Effector CD8-positive, alpha-beta T cell (primary cell): ENCODE measurements at regions not wholly inside any gene's neighbourhood (a gene's known extent, or its start where the extent isn't known, plus 50 kb on each side); places are given as distances from the start of the nearest gene placed in this dataset.

Experiments used
- DNase-seq: peaks from one replicate; lab custom pipeline; 2025; lab: John Stamatoyannopoulos, UW

DNA sequence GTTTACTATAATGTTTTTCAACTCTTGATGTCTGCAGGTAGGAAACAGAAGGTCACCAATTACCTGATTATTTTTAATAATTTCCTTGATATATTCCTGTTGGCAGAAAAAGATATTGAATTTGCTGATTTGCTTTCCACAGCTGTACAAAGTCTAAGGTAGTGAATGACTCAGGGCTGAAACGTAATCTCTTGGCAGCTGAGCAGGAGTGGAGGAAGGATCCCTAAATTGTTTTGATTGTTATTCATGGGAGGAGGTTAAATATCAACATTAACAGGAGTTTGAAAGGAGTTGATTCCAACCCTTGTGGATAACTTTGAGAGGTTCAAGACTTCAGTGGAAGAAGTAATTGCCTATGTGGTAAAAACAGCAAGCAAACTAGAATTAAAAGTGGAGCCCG lies 345.2 kb upstream of the SLC8A1 start:
- no peak for DNase-seq

DNA sequence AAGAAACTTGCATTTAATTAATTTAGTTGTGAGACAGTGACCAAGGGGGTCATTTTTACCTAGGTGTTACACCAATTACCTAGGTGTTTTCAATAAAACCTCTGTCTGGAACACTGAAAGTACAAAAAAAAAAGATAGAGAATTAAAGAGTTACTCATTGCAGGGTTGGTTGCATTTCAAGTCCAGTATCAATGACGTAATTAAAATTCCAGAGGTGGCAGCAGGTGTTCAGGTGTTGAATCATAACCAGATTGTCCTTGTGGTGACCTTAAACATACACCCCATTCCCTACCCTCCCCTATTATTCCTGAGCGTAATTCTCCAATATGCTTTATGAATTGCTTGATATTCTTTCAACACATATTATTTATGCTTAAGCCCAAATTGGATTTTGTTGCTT lies 352.0 kb upstream of the SLC8A1 start:
- DNase-seq = no peak

DNA sequence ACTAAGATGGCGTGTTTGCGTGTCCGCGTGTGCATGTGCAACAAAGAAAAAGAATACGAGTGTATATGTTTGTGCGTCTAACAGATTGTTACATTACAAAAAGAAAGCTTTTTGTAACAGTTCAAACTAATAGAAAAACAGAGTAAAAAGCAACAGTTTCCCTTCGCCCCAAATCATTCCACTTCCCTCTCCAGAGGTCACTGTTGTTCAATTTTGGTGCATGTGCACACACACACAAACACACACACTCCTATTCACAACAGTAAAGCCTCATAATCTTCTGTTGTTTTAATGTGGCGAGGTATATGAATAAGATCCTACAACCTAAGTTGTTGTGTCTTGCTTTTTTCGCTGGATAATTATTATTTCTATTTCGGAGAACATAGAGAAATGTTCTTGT lies 357.3 kb upstream of the SLC8A1 start:
- no peak for DNase-seq

DNA sequence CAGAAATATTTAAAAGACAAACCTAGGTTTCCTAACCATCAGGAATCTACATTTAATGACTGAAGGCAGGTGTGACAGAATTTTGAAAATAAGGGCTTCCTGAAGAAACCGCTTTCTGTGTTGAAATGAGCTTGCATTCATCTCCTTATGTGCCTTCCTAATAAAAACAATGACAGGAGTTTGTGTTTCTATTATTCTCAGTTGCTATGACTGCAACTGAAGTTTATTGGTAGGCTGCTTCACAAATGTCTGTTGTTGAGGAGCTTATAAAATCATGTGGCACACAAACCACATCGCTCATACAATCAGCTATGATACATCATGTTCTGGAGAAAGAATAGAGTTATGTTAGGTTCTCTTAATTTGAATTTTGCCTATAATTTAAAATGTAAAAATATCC lies 362.7 kb upstream of the SLC8A1 start:
- DNase-seq = no peak

DNA sequence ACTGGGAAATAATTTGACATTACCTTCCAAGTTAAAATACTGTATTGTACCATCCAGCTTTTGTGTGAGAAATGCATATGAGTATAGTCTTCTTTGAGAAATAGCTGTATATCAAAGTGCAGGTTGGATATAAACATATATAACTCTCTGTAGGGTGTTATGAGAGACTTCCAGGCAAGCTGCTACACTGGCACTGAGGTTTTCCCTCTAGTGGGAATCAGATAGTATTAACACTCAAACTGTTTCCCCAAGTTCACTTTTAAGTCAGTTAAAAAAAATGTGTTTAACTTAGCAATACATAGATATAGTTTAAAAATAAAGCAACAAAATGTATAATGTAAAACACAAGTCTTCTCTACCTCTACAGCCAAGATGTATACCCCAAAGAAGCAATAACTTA lies 368.4 kb upstream of the SLC8A1 start:
- DNase-seq = no peak

DNA sequence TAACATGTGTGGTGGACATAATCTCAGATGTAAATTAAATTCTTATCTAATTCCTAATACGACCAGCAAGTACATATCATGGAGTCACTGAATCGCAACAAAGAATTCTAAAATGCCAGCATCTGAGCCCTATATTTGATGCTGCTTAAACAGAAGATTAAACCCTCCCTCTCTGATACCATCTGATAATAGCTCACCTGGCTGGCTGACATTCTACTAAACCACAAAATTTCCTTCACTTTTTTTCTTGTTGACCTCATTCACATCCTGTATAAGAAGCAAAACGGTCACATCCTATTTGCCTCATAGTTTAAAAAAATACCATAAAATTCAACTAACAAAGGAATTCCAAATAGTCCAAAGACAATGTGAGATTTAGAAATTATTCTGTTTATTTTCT lies 371.6 kb upstream of the SLC8A1 start:
- DNase-seq = no peak

DNA sequence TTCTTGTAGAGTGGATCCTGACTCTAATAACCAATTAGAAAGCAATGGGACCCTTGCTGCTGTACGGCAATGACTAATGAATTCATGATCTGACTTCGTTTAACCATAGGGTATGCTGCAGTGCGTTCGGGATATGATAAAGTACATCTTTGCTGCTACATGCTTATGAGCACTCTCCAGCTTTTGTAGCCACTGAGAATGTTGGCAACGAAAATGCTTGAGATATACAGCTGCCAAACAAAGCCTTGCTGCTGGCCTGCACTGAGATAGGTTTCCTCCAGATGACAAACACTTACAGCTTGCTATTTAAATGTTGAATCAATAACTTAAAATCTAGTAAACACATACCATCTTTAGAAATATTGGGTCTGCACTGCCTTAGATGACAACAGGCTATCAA lies 372.4 kb upstream of the SLC8A1 start:
- DNase-seq = no peak

DNA sequence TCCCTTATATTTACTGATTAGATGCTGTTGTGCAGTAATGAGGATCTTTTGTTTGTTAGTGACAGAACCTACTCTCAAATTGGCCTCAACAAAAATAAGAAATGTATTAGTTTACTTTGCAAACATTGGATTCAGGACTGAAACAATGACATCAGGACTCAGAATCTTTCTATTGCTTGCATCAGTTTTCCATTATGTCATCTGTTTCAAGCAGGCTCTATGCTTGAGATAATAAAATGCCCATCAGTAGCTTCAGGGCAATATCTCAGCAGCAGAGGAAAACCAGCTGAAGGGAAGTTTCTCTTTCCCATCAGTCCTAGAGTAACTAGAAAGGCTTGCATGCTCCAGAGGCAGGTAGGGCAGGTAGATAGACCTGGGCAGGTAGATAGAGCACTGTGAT lies 375.5 kb upstream of the SLC8A1 start:
- DNase-seq = no peak

DNA sequence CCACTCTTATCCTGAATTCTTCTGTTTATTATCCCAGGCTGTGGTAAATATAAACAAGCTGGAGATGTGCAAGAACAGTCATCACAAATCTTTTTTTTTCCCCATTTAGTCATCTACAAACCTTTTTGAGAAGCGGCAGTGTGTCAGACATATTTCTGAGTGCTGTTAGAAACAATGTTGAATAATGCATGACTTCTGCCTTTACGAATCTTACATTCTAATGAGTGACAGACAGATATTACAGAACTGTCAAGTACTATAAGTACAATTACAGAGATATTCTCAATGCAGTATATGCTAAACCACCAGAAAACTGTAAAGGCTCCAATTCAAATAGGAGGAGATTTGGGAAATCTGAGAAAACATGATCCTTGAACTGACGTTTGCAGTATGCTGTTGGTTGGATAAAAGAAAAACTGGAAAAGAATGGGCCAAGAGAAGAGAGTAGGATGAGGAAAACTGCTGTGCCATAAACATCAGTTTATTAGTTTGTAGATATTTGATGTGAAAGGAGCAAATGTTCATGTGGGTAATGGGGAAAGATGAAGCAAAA lies 379.5 kb upstream of the SLC8A1 start:
- no peak for DNase-seq

DNA sequence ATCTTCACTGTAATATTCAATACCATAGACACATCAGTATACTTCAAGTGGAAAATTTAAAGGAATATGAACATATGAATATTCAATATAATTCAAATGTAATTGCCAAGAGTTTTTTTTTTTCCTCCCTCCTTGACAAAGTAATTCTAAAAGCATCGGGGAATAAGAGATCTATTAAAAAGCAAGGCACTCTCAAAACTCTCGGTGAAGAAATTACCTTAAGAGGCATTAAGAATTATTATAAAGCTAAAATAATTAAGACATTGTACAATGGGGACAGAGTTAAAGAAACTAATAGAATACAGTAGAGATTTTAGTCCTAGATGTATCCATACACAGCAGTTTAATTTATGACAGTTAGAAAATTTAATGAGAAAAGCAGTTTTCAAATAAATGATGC lies 390.0 kb upstream of the SLC8A1 start:
- DNase-seq = no peak

DNA sequence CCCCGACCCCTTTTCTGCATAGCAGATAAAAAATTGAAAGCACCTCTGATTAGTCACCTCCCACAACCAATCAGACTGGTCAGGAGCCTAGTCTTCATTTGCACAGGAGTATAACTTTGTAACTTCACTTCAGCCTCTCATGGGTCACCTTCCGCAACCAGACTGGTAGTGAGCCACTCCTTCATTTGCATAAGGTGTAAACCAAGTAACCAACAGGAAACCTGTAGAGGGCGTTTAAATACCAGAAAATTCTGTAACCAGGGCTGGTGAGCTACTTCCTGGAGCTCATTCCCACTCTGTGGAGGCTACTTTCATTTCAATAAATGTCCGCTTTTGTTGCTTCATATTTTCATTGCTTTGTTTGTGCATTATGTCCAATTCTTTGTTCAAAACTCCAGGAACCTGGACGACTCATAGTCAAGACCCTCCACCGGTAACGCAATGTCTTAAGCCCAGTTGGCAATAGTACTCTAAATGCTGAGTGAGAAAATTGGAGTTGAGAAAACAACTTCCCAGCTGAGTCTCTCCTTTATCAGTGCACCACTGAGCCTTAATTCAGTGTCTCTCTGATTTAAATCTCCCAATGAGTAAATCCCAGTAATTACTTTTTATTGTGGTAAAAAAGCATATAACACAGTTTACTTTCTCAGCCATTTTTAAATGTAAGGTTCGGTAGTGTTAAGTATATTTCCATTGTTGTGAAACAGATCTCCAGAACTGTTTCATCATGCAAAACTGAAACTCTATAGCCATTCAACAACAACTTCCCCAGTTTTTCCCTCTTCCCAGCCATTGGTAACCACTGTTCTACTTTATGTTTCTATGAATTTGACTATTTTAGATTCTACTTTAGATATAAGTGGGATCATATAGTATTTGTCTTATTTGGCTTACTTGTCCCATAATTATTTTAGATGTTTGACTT lies 392.7 kb upstream of the SLC8A1 start:
- DNase-seq = no peak

DNA sequence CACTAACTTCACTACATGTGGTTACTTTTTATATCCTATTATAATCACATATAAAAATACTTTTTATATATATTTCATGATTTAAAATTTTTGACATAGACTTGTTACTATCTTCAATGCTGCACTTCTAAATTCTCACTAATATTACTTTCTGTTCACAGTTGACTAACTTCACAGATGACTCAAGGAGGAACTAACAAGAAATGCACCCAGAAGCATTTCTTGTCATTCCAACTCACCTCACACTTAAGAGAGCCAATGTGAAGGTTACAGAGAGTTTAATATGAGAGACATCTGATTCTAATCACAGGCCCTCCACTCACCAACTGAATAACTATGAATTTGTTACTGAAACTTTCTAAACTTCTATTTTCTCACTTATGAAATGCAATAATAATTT lies 399.8 kb upstream of the SLC8A1 start:
- DNase-seq = no peak

DNA sequence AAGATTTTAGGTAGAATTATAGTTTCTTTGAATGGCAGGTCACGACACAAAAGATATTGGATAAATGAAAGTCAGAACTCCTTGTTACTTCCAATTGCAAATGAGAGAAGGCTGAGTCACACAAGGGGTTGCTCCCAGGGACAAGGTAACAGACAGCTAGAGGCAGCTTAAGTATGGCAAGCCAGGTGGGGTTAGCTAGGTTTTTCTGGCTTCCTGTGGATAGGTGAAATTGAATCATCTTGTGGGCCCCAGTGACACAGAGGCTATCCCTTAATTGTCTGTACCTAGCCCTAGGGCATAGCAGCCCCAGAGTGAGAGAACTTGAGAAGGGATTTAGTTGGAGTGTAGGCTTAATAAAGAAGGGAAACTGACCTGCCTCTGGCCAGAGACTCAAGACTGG lies 407.7 kb upstream of the SLC8A1 start:
- no peak for DNase-seq

DNA sequence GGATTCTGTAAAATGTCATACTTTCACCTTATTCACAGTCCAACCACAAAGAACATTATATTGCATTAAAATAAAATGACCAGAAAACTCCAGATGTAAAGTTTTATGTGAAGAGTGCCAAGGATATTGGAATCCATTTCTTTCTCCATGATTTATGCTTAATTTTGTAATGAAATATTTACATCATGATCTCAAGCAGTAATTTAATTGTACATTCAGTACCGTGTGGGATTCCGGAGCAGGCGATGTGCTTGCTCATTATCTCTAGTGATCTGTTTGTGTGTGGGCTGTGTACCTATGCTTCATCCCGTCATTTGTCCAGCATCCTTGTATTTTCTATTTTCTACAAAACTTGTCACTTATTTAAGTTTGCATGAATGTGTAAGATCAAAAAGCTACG lies 415.9 kb upstream of the SLC8A1 start:
- no peak for DNase-seq

DNA sequence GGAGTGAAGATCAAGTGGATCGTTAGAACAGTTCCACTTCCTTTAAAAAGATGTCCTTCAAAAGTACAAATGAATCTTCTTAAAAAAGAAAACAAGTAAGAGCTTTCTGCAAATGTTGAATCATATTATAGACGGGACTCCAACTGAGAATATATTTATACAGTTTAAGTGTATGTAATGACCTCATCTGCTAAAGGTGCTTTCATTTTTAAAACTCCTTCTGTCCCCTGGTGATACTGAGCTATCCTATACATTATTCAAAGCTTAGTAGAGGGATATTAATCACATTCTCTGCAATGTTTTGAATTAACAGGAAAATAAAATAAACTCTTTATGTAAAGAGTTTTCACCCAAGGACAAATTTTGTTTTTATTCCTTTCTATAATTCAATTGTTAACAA lies 420.7 kb upstream of the SLC8A1 start:
- DNase-seq = no peak

DNA sequence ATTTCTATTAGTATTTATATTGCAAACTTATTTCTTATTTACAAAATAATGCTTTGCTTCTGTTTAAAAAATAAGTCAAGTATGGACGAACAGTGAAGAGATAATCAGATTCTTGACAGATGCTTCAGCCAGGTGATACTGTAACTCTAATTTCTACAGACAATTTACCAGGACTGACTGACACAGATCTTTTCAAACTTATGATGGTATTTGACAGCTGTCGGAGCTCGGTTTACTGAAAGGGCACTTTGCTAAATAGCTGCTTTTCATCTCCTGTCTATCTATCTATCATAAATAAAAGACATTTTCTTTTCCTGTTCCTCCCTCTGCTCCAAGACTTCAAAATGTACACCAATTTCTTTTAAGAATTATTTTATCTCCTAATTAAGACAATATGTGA lies 422.5 kb upstream of the SLC8A1 start:
- no peak for DNase-seq

DNA sequence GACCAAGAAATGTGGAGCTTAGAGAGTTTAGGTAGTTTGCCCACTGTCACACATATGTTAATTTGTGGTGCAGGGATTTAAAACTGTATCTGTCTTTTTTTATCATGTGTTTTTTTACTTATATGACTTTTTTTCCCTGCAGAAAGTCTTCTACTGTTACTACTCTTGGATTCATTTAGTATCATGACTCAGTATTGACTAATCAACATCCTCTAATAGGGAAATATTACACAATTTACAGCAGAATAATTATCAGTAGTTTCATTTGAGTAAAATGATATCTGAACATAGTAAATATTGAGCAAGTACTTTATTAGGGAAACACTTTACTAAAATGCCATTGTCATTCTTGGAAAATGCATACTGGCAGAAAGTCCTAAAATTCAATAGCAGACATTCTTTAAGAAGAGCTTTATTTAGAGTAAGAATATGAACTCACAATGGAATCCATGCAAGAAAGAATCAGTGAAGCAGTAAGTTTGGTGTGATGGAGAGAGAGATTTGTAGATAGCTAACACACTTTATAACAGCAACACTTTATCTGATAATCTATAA lies 425.9 kb upstream of the SLC8A1 start:
- no peak for DNase-seq

DNA sequence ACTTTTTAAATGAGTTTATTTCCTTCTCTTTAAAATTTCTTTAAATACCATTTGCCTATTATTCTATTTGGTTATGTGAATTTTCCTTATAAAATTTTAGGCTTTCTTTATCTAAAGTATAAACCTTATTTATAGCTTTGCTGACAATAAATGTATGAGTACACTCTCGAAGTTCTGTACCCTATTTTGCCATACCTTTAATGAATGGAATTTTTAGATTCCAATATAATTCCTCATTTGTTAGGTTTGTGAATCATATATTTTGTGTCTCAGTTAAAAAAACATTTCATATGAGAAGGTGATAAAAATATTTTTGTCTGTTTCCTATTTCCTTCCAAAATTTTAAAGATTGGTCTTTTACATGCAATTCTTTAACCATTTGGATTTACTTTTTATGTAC lies 427.4 kb upstream of the SLC8A1 start:
- no peak for DNase-seq

DNA sequence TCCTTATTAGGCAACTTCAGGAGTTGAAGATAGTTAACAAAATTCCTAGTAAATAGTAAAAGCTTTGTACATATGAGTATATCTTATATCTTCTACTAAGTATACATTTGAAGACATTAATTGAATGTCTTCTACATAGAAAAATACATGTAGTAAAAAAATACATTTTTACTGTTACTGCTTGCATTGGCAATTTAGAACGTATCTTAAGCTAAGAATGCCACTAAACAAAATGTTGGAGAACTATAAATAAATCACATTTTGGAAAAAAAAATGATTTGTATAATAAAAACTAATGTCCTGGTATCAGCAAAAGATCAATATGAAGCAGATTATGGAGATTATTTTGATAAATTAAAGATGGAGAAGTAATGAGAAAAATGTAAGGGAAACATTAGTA lies 434.2 kb upstream of the SLC8A1 start:
- DNase-seq = no peak

DNA sequence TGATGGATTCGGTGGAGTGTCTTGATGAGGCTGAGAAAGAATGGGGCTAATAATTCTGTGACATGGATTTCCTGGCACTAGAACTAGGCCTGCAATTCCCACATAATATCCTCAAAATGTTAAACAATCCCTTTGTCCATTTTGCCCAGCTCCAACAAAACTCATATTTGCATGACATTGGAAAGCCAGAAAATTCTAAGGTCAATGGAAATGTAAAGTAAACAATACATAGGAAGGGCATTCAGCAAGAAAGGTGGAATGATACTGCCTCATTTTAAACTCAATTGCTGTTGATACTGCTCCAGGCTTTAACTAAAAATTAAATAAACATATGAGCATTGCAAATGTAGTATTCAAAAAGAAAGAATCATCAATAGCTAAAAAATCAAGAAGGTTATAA lies 434.8 kb upstream of the SLC8A1 start:
- no peak for DNase-seq

DNA sequence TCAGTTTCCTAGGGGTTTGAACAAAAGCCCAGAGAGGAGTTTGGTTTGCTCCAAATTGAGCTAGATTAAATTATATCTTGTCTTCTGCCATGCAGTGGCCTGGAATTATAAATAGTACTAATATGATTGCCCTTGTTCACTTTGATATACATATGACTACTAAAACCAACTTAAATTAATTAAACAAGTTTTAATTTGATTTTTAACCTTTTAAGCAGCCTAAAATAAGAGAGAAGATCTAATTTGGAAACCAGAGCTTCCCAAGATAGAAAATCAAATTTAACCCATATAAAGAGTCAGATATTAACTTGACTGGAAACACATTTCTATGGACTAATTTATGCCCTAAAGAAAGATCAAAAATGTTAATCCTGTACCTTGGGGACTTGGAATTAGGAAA lies 444.5 kb upstream of the SLC8A1 start:
- DNase-seq = no peak

DNA sequence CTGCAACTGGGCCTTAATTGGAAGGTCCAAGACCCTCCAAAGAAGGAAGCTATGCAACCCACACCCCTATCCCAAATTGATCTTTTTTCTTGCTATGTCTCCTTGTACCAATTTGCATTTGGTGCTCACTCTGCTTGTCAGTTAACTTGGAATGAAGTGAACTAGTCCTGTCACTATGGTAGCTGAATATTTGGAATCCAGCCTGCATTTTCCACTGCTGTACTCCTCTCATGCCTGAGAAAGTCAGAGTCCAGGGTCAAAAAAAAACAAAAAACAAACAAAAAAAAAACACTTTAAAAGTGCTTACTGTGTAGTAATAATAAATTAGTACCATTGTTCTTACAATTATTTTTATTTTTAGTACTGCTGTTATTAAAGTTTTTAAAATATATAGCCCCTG lies 462.8 kb upstream of the SLC8A1 start:
- DNase-seq = no peak

DNA sequence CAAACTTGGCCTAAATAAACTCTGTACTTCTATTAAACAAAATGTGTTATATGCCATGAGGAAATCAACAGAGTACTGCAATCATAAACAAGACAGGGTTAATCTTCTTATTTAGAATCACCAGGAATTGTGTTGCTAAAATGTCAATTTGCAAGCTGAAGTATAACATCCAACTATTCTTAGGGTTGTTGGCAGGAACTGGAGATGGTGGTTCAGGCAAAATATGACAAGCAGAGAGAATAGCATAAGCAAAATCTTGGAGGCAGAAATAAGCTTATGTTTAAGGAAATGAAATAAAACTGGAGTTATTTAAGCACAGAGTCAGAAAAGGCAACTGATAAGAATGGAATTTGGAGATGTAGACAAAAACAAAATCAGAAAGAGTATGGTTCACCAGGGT lies 463.8 kb upstream of the SLC8A1 start:
- no peak for DNase-seq

DNA sequence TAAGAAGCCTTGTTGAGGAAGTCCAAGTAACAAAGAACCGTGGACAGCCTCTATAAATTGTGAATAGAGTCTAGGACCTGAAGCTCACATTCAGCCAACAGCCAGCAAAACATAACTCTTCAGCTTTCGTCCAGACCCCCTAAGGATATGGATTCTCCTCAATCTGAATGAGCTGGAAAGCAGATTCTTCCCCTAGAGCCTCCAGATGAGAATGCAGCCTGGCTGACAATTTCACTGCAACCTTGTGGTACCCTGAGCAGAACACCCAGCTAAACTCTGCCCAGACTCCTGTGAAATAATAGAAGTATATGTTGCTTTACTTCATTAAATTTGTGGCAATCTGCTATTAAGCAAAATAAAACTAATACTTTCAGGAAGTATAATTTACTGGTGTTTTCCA lies 483.5 kb upstream of the SLC8A1 start:
- no peak for DNase-seq
